Ovary (tissue), 3 donors: ENCODE measurements at regions not wholly inside any gene's neighbourhood (a gene's known extent, or its start where the extent isn't known, plus 50 kb on each side); places are given as distances from the start of the nearest gene placed in this dataset.

Experiments
- CTCF ChIP-seq, 3 donors: fragments of 450-650 bp in 2 of 3; fragments of 200-600 bp in 1 of 3; IDR thresholded peaks; one replicate each; pipeline versions ENCODE4 v1.5.1 to v1.8.0; 2016 to 2022; ENCODE audit warnings: antibody characterized with exemption in 3 of 3, mild to moderate bottlenecking in 1 of 3
- EP300 ChIP-seq: sonication (generic); formaldehyde crosslinking; IDR thresholded peaks from one replicate; pipeline ENCODE4 v1.6.1; 2017; ENCODE audit warnings: antibody characterized with exemption
- POLR2A ChIP-seq: fragments of 450-650 bp; IDR thresholded peaks from one replicate; pipeline ENCODE4 v1.6.1; 2017; ENCODE audit warnings: antibody characterized with exemption, mild to moderate bottlenecking, moderate library complexity
- donor health status: DM: no; HTN: no; CAD: no.

GRCh38 chr14:46581036-46581671 is 70.4 kb downstream of the RPL10L start:
- TF ChIP-seq POLR2A (no peak), CTCF (IDR thresholded peaks at IDR 0.05) (no peak), EP300 (no peak)
